HepG2 (cell line): ENCODE measurements at regions not wholly inside any gene's neighbourhood (a gene's known extent, or its start where the extent isn't known, plus 50 kb on each side); places are given as distances from the start of the nearest gene placed in this dataset.

Experiments
- ATAC-seq: fragments of 200-7000 bp; cut with Tn5 transposase; 3 replicates; pipeline ENCODE4 v1.9.1; 2020; ENCODE audit warnings: mild to moderate bottlenecking, moderate library complexity
- BruUV-seq: library from RNA; stranded (reverse); fragments of 400-500 nt; replicated peaks from 2 replicates; lab custom pipeline; 2021; lab: Mats Ljungman, UMichigan
- CTCF ChIA-PET: fragments of 300-600 bp; formaldehyde crosslinking; extraction: SDS; loops from one replicate; lab custom pipeline; 2021; ENCODE audit warnings: low total read pairs, inconsistent platforms, low intra/inter-chr PET ratio; lab: Yijun Ruan, JAX
- POLR2A ChIA-PET: fragments of 350-600 bp; sonication (Branson Sonifier 250); formaldehyde crosslinking; loops from one replicate; lab custom pipeline; 2020; ENCODE audit warnings: antibody characterized with exemption, inconsistent platforms; lab: Yijun Ruan, JAX
- DNase-seq: peaks from one replicate; pipeline ENCODE4 v3.0.0-alpha.2; 2015; ENCODE audit warnings: low spot score
- FAIRE-seq: peaks from 3 replicates; lab custom pipeline; 2011; peaks lifted over from hg19 to GRCh38; lab: Jason Lieb, UNC
- H2AFZ ChIP-seq: one replicate; pipeline ENCODE4 v1.6.1; 2011; ENCODE audit warnings: low read length, inconsistent platforms
- H3K27ac ChIP-seq: fragments of 300-600 bp; 3 replicates; pipeline ENCODE4 v1.8.0; 2011; ENCODE audit warnings: mixed run types, mild to moderate bottlenecking, mixed read lengths, low read length, inconsistent platforms; ENCODE audit not compliant: insufficient read depth; ENCODE audit errors: extremely low read length
- H3K27me3 ChIP-seq, 2 experiments: fragments of 200-600 bp in 1 of 2; 2 replicates in 1 of 2; 3 replicates in 1 of 2; pipeline versions ENCODE4 v1.6.0 to v1.8.0; 2011; ENCODE audit warnings: low read length in 2 of 2, mild to moderate bottlenecking in 2 of 2, moderate library complexity in 2 of 2, inconsistent platforms in 1 of 2; ENCODE audit not compliant: insufficient read depth in 2 of 2, control insufficient read depth in 1 of 2
- H3K36me3 ChIP-seq, 2 experiments: fragments of 200-600 bp in 1 of 2; replicated peaks in 1 of 2; 2 replicates in 1 of 2; 3 replicates in 1 of 2; pipeline versions ENCODE4 v1.5.1 to v1.8.0; 2011; ENCODE audit warnings: low read length in 2 of 2, inconsistent platforms in 1 of 2; ENCODE audit not compliant: insufficient read depth in 2 of 2, control insufficient read depth in 1 of 2
- H3K4me1 ChIP-seq: 2 replicates; pipeline ENCODE4 v1.5.1; 2012; ENCODE audit warnings: low read length, inconsistent platforms; ENCODE audit not compliant: insufficient read depth
- H3K4me2 ChIP-seq: 2 replicates; pipeline ENCODE4 v1.6.0; 2011; ENCODE audit warnings: low read depth, low read length, inconsistent platforms
- H3K4me3 ChIP-seq, 3 experiments: fragments of 200-600 bp in 1 of 3; sonication (generic), shearing (Covaris generic) in 1 of 3; replicated peaks in 1 of 3; 2 replicates each; pipeline ENCODE4 v1.5.1; 2011 to 2016; ENCODE audit warnings: low read length in 3 of 3, inconsistent platforms in 2 of 3, low read depth in 2 of 3, mild to moderate bottlenecking in 2 of 3, control low read depth in 1 of 3, mixed read lengths in 1 of 3; ENCODE audit not compliant: insufficient read depth in 1 of 3
- H3K79me2 ChIP-seq: one replicate; pipeline ENCODE4 v1.6.1; 2011; ENCODE audit warnings: low read length, inconsistent platforms; ENCODE audit not compliant: insufficient read depth
- H3K9ac ChIP-seq: 2 replicates; pipeline ENCODE4 v1.6.0; 2011; ENCODE audit warnings: mild to moderate bottlenecking, low read depth, low read length, inconsistent platforms; ENCODE audit not compliant: insufficient read depth
- H3K9me3 ChIP-seq: 2 replicates; pipeline ENCODE4 v1.5.1; 2012; ENCODE audit warnings: mild to moderate bottlenecking, low read length
- H4K20me1 ChIP-seq: 2 replicates; pipeline ENCODE4 v1.6.0; 2011; ENCODE audit warnings: inconsistent platforms, mild to moderate bottlenecking, low read length, moderate library complexity; ENCODE audit not compliant: insufficient read depth
- AKAP8 ChIP-seq: sonication (generic); formaldehyde crosslinking; IDR thresholded peaks from 2 replicates; pipeline ENCODE4 v1.5.1; 2020; ENCODE audit warnings: mild to moderate bottlenecking, missing genetic modification reagents
- BCL6 ChIP-seq: IDR thresholded peaks from 2 replicates; pipeline ENCODE4 v1.6.1; 2016; ENCODE audit warnings: missing genetic modification reagents, missing compliant biosample characterization
- BRF2 ChIP-seq: sonication (generic); formaldehyde crosslinking; IDR thresholded peaks from 2 replicates; pipeline ENCODE4 v1.8.1; 2022; ENCODE audit warnings: mild to moderate bottlenecking, missing genetic modification reagents
- ETS1 ChIP-seq: sonication (generic); formaldehyde crosslinking; IDR thresholded peaks from 2 replicates; pipeline ENCODE4 v1.4.0; 2020; ENCODE audit warnings: missing genetic modification reagents
- HCFC1 ChIP-seq: fragments of 150-350 bp; IDR thresholded peaks from 2 replicates; pipeline ENCODE4 v1.6.1; 2014; ENCODE audit warnings: low read depth, low read length
- HOXA9 ChIP-seq: sonication (generic); formaldehyde crosslinking; IDR thresholded peaks from 2 replicates; pipeline ENCODE4 v1.8.1; 2022; ENCODE audit warnings: missing genetic modification reagents, mild to moderate bottlenecking, moderate library complexity, borderline replicate concordance
- JUN ChIP-seq: sonication (generic); formaldehyde crosslinking; IDR thresholded peaks from 2 replicates; pipeline ENCODE4 v1.4.0; 2020; ENCODE audit warnings: mild to moderate bottlenecking, missing genetic modification reagents
- POLR2A ChIP-seq, 2 experiments: IDR thresholded peaks; 2 replicates each; pipeline ENCODE4 v1.6.1; 2011; ENCODE audit warnings: low read depth in 2 of 2, low read length in 2 of 2, mild to moderate bottlenecking in 1 of 2, moderate library complexity in 1 of 2; ENCODE audit not compliant: insufficient read depth in 1 of 2
- SRF ChIP-seq: IDR thresholded peaks from 2 replicates; pipeline ENCODE4 v1.6.1; 2011; ENCODE audit warnings: mild to moderate bottlenecking, low read depth, low read length, moderate library complexity
- TCF7L2 ChIP-seq: IDR thresholded peaks from 2 replicates; pipeline ENCODE4 v1.6.1; 2011; ENCODE audit warnings: mild to moderate bottlenecking, low read depth, low read length, moderate library complexity
- ZFP36L2 ChIP-seq: sonication (generic); formaldehyde crosslinking; IDR thresholded peaks from 2 replicates; pipeline ENCODE4 v1.4.0; 2020; ENCODE audit warnings: missing genetic modification reagents
- ZNF607 ChIP-seq: sonication (generic); formaldehyde crosslinking; IDR thresholded peaks from 2 replicates; pipeline ENCODE4 v1.5.1; 2020; ENCODE audit warnings: missing genetic modification reagents, mild to moderate bottlenecking, borderline replicate concordance
- ZNF615 ChIP-seq: sonication (generic); formaldehyde crosslinking; IDR thresholded peaks from 2 replicates; pipeline ENCODE4 v1.5.0; 2020; ENCODE audit warnings: mild to moderate bottlenecking, missing genetic modification reagents, borderline replicate concordance
- ZNF674 ChIP-seq: sonication (generic); formaldehyde crosslinking; IDR thresholded peaks from 2 replicates; pipeline ENCODE4 v1.5.0; 2020; ENCODE audit warnings: low read depth, mild to moderate bottlenecking, missing genetic modification reagents
- whole genome bisulfite sequencing: methylation state at CpG from one replicate; pipeline ENCODE4 v1.1.6; 2017; ENCODE audit warnings: low lambda C conversion rate; 5-methylcytosine and 5-hydroxymethylcytosine counted together
- in situ Hi-C: cut with HindIII; loops from 2 replicates; pipeline ENCODE4 v1.10.0; 2017; ENCODE audit warnings: low pct_unique_long_range_greater_than_20kb; ENCODE audit not compliant: extremely low pct_ligation_motif_present
- intact Hi-C: fragments of 100-400 bp; cut with micrococcal nuclease; formaldehyde crosslinking; loops from one replicate; pipeline ENCODE4 v1.10.0; 2022; ENCODE audit not compliant: unreplicated experiment

GRCh38 chr3:64815195-64815631 is 127.4 kb upstream of the ADAMTS9 start:
- Histone ChIP-seq H3K4me2 (no peak overlapping the region), H3K4me1 (no peaks in the 10 kb centered on the region), H3K9ac (no peak overlapping the region), H3K36me3 (no peaks in the 10 kb centered on the region), H3K27me3 (no peaks in the 10 kb centered on the region), H3K9me3 (no peaks in the 10 kb centered on the region), H3K79me2 (no peaks in the 10 kb centered on the region), H3K4me3 (no peak overlapping the region), H3K27ac (no peak overlapping the region), H4K20me1 (no peaks in the 10 kb centered on the region), H2AFZ (no peak overlapping the region)
- CTCF ChIA-PET: no interaction called here
- DNase-seq (no peak), ATAC-seq (no peak), FAIRE-seq (no peak)
- no peak for TF ChIP-seq ZNF615 (CRISPR knock-in tag)
- no peak for TF ChIP-seq ZNF674 (CRISPR knock-in tag)
- no peak for TF ChIP-seq SRF
- no peak for TF ChIP-seq AKAP8 (CRISPR knock-in tag)
- TF ChIP-seq TCF7L2: no peak
- TF ChIP-seq ZFP36L2: no peak
- no peak for TF ChIP-seq POLR2A (IDR thresholded peaks at IDR 0.05; ENCODE audit: insufficient read depth in 1 of 2, low read depth in 2 of 2, low read length in 2 of 2)
- TF ChIP-seq HCFC1: no peak
- TF ChIP-seq ETS1 (CRISPR knock-in tag): no peak
- TF ChIP-seq HOXA9 (CRISPR knock-in tag): no peak
- no peak for TF ChIP-seq ZNF607 (CRISPR knock-in tag)
- TF ChIP-seq BRF2: no peak
- TF ChIP-seq JUN (CRISPR knock-in tag): no peak
- TF ChIP-seq BCL6: no peak
- BruUV-seq: no TSS peak
- POLR2A ChIA-PET: no interaction called here
- intact Hi-C loops: no loop called here
- WGBS: 19% methylated on average over 3 of the region's 3 CpGs
- in situ Hi-C loops: no loop called here
